ENCODE measurements at regions not wholly inside any gene's neighbourhood (a gene's known extent, or its start where the extent isn't known, plus 50 kb on each side); places are given as distances from the start of the nearest gene placed in this dataset.
"Not testable (repeated sequence)": the region's sequence is repeated elsewhere in the genome, so short reads cannot be mapped to it uniquely, and the experiment has no call there.

DNA sequence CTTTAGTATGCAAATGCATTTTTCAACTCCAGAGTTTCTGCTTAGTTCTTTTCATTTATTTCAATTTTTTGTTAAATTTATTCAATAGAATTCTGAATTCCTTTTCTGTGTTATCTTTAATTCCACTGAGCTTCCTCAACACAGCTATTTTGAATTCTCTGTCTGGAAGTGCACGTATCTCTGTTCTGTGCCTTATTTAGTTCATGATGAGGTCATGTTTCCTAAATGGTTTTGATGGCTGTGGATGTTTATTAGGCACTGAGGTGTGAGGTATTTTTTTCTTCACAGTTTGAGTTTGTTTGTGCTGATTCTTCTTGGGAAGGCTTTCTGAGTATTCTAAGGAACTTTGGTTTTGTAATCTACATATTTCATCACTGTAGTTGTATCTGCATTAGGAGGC lies 2042.8 kb upstream of the RAG2 start:
- Histone ChIP-seq H3K4me3 (ENCODE audit: low read depth in 1 of 2, low read length in 1 of 2) (no peak overlapping the region), H3K9me3 (peaks cover 9% of the 10 kb centered on the region), H3K36me3 (no peaks in the 10 kb centered on the region), H3K4me1 (ENCODE audit: control insufficient read depth in 1 of 2, insufficient read depth in 1 of 2, low read depth in 1 of 2, low read length in 1 of 2) (no peaks in the 10 kb centered on the region), H3K27ac (no peak overlapping the region), H3K27me3 (no peaks in the 10 kb centered on the region)
- TF ChIP-seq, protein P1, sequence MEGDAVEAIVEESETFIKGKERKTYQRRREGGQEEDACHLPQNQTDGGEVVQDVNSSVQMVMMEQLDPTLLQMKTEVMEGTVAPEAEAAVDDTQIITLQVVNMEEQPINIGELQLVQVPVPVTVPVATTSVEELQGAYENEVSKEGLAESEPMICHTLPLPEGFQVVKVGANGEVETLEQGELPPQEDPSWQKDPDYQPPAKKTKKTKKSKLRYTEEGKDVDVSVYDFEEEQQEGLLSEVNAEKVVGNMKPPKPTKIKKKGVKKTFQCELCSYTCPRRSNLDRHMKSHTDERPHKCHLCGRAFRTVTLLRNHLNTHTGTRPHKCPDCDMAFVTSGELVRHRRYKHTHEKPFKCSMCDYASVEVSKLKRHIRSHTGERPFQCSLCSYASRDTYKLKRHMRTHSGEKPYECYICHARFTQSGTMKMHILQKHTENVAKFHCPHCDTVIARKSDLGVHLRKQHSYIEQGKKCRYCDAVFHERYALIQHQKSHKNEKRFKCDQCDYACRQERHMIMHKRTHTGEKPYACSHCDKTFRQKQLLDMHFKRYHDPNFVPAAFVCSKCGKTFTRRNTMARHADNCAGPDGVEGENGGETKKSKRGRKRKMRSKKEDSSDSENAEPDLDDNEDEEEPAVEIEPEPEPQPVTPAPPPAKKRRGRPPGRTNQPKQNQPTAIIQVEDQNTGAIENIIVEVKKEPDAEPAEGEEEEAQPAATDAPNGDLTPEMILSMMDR (IDR thresholded peaks at IDR 0.05), result no peak

DNA sequence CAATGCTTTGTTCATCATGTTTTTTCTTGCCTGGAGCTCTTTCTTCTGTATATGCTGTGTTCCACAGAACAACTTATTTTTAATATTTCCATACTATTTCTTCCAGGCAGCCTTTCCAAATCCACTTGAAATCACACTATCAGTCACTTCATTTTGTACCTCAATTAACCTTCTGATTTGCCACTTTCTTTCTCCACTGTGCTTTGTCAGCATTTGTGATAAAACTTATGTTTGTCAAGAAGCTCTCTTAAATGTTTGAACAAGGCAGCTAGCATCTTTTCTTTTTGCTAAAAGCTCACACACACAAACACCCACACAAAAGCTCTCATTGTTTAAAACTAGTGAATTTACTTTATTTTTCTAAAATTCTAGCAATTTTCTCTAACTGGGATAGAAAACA lies 2014.7 kb upstream of the RAG2 start:
- Histone ChIP-seq H3K36me3 (no peaks in the 10 kb centered on the region), H3K4me1 (ENCODE audit: control insufficient read depth in 1 of 2, insufficient read depth in 1 of 2, low read depth in 1 of 2, low read length in 1 of 2) (no peaks in the 10 kb centered on the region), H3K9me3 (no peaks in the 10 kb centered on the region), H3K4me3 (ENCODE audit: low read depth in 1 of 2, low read length in 1 of 2) (no peak overlapping the region), H3K27me3 (no peaks in the 10 kb centered on the region), H3K27ac (no peak overlapping the region)
- TF ChIP-seq, protein P1 (IDR thresholded peaks at IDR 0.05), result no peak

DNA sequence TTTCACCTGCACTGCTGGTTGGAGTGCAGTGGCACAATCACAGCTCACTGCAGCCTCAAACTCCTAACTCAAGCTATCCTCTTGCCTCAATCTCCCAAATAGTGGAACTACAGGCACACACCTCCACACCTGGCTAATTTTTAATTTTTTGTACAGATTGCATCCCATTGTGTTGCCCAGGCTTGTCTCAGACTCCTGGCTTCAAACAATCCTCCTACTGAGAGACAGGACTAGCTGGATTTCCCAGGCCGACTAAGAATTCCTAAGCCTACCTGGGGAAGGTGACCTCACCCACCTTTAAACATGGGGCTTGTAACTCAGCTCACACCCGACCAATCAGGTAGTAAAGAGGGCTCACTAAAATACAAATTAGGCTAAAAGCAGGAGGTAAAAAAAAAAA lies 2003.3 kb upstream of the RAG2 start:
- not testable (repeated sequence) for H3K4me3 ChIP-seq (ENCODE audit: low read depth in 1 of 2, low read length in 1 of 2); H3K4me1 ChIP-seq (ENCODE audit: control insufficient read depth in 1 of 2, insufficient read depth in 1 of 2, low read depth in 1 of 2, low read length in 1 of 2); H3K9me3 ChIP-seq; H3K36me3 ChIP-seq; H3K27me3 ChIP-seq; H3K27ac ChIP-seq

DNA sequence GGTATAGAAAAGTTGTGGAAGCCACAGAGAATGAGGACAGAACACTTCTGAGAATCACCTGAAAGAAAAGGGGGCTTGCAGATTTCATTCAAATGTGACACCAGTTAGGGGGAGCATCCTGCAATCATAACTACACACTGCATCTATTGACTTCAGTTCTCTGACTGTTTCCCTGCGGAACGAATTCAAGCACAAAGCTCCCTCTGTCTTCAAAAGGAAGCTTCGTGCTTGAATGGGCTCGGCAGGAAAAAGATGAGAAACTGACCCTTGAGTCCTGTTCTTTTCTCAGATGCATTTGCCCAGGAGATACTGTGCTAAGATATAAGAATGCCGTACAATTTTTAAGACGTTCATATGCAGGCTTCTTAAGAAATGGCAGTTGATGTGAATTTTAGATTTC lies 2000.4 kb upstream of the RAG2 start:
- no peak overlapping the region for H3K27ac ChIP-seq
- H3K4me3 ChIP-seq (ENCODE audit: low read depth in 1 of 2, low read length in 1 of 2), result no peak overlapping the region
- TF ChIP-seq, protein P1 (IDR thresholded peaks at IDR 0.05), result no peak
- no peaks in the 10 kb centered on the region for H3K36me3 ChIP-seq
- H3K9me3 ChIP-seq, result no peaks in the 10 kb centered on the region
- H3K4me1 ChIP-seq (ENCODE audit: control insufficient read depth in 1 of 2, insufficient read depth in 1 of 2, low read depth in 1 of 2, low read length in 1 of 2), result no peaks in the 10 kb centered on the region
- H3K27me3 ChIP-seq, result no peaks in the 10 kb centered on the region

DNA sequence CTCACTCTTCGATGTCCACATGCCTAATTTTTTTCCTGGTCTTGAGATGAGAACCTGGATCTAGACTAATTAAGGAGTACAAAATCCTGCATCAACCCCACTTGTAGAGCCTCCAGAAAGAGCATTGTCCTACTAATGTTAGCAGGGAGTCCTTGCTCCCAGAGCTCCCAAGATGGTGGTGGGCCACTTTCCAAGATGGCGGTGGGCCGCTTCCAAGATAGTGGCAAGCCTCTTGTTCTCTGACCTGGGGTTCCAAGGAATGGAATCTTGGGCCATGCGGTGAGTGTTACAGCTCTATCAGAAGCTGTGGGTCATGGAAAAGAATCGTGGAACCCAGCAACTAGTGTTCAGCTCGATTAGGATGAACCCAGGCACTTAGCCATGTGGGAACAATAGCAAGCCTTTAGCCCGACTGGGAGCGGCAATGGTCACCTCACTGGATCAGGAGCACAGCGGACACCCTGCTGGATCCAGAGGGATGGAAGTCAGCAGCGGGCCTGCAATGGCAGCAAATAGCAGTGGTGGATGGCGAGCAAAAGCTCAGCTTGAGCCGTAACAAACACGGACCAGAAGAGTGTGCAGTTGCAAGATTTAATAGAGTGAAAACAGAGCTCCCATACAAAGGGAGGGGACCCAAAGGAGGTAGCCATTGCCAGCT lies 1997.5 kb upstream of the RAG2 start:
- not testable (repeated sequence) for H3K27ac ChIP-seq; H3K27me3 ChIP-seq; H3K36me3 ChIP-seq; H3K4me3 ChIP-seq (ENCODE audit: low read depth in 1 of 2, low read length in 1 of 2); H3K4me1 ChIP-seq (ENCODE audit: control insufficient read depth in 1 of 2, insufficient read depth in 1 of 2, low read depth in 1 of 2, low read length in 1 of 2); H3K9me3 ChIP-seq

DNA sequence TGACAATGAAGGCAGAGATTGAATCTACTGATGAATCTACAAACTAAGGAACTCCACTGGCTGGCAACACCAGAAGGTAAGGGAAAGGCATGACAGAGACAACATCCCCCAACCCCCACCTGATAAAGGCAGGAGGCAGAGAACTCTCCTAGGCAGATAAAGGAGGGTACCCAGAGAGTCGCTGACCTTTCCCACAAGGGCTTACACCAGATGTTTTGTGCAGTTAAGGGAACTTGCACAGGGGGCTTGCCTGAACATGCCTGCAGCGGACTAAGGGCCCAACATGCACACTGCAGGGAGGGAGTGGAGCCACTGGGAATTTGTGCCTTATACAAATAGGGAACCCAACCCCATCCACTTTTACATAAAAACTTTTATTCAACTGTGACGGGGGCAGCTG lies 1996.9 kb upstream of the RAG2 start:
- TF ChIP-seq, protein P1 (IDR thresholded peaks at IDR 0.05), result no peak
- no peaks in the 10 kb centered on the region for H3K36me3 ChIP-seq
- H3K27me3 ChIP-seq, result no peaks in the 10 kb centered on the region
- no peak overlapping the region for H3K27ac ChIP-seq
- no peaks in the 10 kb centered on the region for H3K9me3 ChIP-seq
- H3K4me1 ChIP-seq (ENCODE audit: control insufficient read depth in 1 of 2, insufficient read depth in 1 of 2, low read depth in 1 of 2, low read length in 1 of 2), result no peaks in the 10 kb centered on the region
- H3K4me3 ChIP-seq (ENCODE audit: low read depth in 1 of 2, low read length in 1 of 2), result no peak overlapping the region

DNA sequence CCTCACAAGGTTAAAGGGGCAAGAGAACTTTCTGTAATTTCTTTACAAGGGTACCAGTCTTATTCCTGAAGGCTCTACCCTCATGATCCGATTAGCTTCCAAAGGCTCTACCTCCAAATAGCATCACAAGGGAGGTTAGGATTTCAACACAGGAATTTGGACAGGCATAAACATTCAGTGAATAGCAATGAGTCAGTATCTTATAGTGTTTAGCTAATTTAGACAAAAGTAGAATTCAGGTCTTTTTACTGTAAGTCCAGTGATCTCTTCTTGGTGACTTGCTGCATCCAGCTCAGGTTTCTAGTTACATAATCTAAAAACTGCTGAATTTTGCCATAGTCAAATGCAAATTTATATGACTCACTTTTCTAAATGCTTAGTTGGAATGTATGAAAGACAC lies 1995.6 kb upstream of the RAG2 start:
- no peaks in the 10 kb centered on the region for H3K36me3 ChIP-seq
- no peak overlapping the region for H3K4me3 ChIP-seq (ENCODE audit: low read depth in 1 of 2, low read length in 1 of 2)
- no peaks in the 10 kb centered on the region for H3K9me3 ChIP-seq
- H3K4me1 ChIP-seq (ENCODE audit: control insufficient read depth in 1 of 2, insufficient read depth in 1 of 2, low read depth in 1 of 2, low read length in 1 of 2), result no peaks in the 10 kb centered on the region
- no peak overlapping the region for H3K27ac ChIP-seq
- H3K27me3 ChIP-seq, result no peaks in the 10 kb centered on the region
- TF ChIP-seq, protein P1 (IDR thresholded peaks at IDR 0.05), result no peak

All from neutrophil (primary cell).